ENCODE measurements at regions not wholly inside any gene's neighbourhood (a gene's known extent, or its start where the extent isn't known, plus 50 kb on each side); places are given as distances from the start of the nearest gene placed in this dataset.

- Mint-ChIP-seq H3K9me3 (peaks cover 8% of the 10 kb centered on the region), H3K4me3 (no peak overlapping the region), H3K36me3 (no peaks in the 10 kb centered on the region), H3K27ac (no peak overlapping the region), H3K4me1 (no peaks in the 10 kb centered on the region), H3K27me3 (ENCODE audit: low read depth) (no peaks in the 10 kb centered on the region)
- ATAC-seq (no peak), DNase-seq (ENCODE audit: low spot score) (no peak)
- ChIA-PET CTCF (interaction anchor here (0.6 to 1.4 kb wide), 2 partner anchors 86 to 183 kb away, joined by 3 to 4 read pairs; no protein-coding TSS in a partner anchor), POLR2A (no interaction called here)
- no peak for TF ChIP-seq ZNF317 (CRISPR knock-in tag; IDR thresholded peaks at IDR 0.05; ENCODE audit: borderline replicate concordance, low read depth)
- no peak for TF ChIP-seq GRHL2 (CRISPR knock-in tag; IDR thresholded peaks at IDR 0.05; ENCODE audit: insufficient replicate concordance, severe bottlenecking)
- TF ChIP-seq ATF2 (CRISPR knock-in tag; IDR thresholded peaks at IDR 0.05; ENCODE audit: borderline replicate concordance, low read depth): no peak
- no peak for TF ChIP-seq MLX (CRISPR knock-in tag; IDR thresholded peaks at IDR 0.05)
- TF ChIP-seq RORB (CRISPR knock-in tag; IDR thresholded peaks at IDR 0.05): no peak
- TF ChIP-seq CREM (CRISPR knock-in tag; IDR thresholded peaks at IDR 0.05): no peak
- no peak for TF ChIP-seq CTCF (IDR thresholded peaks at IDR 0.05)
- TF ChIP-seq TCF7 (CRISPR knock-in tag; IDR thresholded peaks at IDR 0.05; ENCODE audit: low read depth): no peak
- TF ChIP-seq CBFB (CRISPR knock-in tag; IDR thresholded peaks at IDR 0.05; ENCODE audit: low read depth): no peak
- TF ChIP-seq MYBL2 (CRISPR knock-in tag; IDR thresholded peaks at IDR 0.05): no peak
- TF ChIP-seq CREB1 (CRISPR knock-in tag; IDR thresholded peaks at IDR 0.05): no peak
- no peak for TF ChIP-seq ELF4 (CRISPR knock-in tag; IDR thresholded peaks at IDR 0.05; ENCODE audit: low read depth)
- no peak for TF ChIP-seq ZNF281 (CRISPR knock-in tag; IDR thresholded peaks at IDR 0.05)
- no peak for TF ChIP-seq RELA (CRISPR knock-in tag; IDR thresholded peaks at IDR 0.05; ENCODE audit: borderline replicate concordance)
- no peak for TF ChIP-seq ZBTB43 (CRISPR knock-in tag; IDR thresholded peaks at IDR 0.05)
- TF ChIP-seq ESRRA (CRISPR knock-in tag; IDR thresholded peaks at IDR 0.05; ENCODE audit: borderline replicate concordance): no peak
- TF ChIP-seq HMGXB4 (CRISPR knock-in tag; IDR thresholded peaks at IDR 0.05): no peak
- no peak for TF ChIP-seq AR (CRISPR knock-in tag; IDR thresholded peaks at IDR 0.05)
- no peak for TF ChIP-seq NFE2L1 (CRISPR knock-in tag; IDR thresholded peaks at IDR 0.05)
These were observed 101.9 kb downstream of the COPRS start for GRCh38 chr17:31757097-31757496.

Measured in WTC11 (cell line).